ENCODE measurements at regions not wholly inside any gene's neighbourhood (a gene's known extent, or its start where the extent isn't known, plus 50 kb on each side); places are given as distances from the start of the nearest gene placed in this dataset.

DNA sequence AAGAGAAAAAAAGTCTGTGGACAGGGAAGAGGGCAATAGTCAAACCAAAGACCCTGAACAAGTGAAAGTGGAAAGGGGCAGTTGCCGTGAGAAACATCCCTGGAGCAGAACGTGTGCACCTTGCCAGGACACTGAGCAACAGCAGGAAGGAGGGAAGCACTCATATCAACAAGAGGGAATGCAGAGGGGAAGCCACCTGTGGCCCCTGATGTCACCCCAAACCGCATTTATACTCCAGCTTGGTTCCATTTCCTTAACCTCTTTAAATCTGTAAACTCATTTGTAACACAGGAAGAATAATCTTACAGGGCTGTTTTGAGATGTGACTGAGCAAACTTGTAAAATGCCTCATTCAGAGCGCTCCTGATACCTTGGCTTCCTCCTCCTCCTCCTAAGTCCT lies 698.8 kb downstream of the DIAPH3 start:
- Histone ChIP-seq H3K4me3 (ENCODE audit: low read depth in 1 of 2, low read length in 2 of 2) (no peak overlapping the region), H3K4me1 (ENCODE audit: control insufficient read depth in 2 of 2, insufficient read depth in 2 of 2, low read length in 1 of 2) (no peaks in the 10 kb centered on the region), H3K9me3 (ENCODE audit: control insufficient read depth in 2 of 2, insufficient read depth in 1 of 2, low read depth in 1 of 2, low read length in 1 of 2) (no peaks in the 10 kb centered on the region), H3K27ac (ENCODE audit: low read depth in 2 of 2, low read length in 1 of 2) (no peak overlapping the region), H3K27me3 (ENCODE audit: control insufficient read depth in 1 of 2, insufficient read depth in 2 of 2, low read length in 2 of 2) (no peaks in the 10 kb centered on the region), H3K36me3 (ENCODE audit: control insufficient read depth in 2 of 2, insufficient read depth in 2 of 2, low read length in 1 of 2) (no peaks in the 10 kb centered on the region)
- WGBS, 2 donors: 56 to 61% methylated on average over 4 of the region's 4 CpGs

DNA sequence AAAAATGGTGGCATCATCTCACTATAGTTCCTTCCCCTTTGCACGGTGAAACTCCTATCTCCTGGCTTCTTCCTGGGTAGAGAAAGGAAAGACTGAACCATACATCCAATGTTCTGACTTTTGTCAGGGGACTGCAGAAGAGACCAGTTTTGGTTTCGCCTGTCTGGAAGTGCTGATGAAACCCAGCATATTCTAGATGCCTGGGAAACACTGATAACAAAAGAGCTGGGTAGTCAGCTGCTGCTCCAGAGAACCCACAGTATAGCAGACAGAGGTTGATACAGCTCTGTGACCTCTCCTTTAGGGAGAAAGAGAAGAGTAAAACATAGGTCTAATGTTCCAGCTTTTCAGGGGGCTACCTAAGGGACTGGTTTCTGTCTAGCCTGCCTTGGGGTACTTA lies 695.3 kb downstream of the DIAPH3 start:
- no peak overlapping the region for H3K4me3 ChIP-seq (ENCODE audit: low read depth in 1 of 2, low read length in 2 of 2)
- H3K36me3 ChIP-seq (ENCODE audit: control insufficient read depth in 2 of 2, insufficient read depth in 2 of 2, low read length in 1 of 2): no peaks in the 10 kb centered on the region
- no peak overlapping the region for H3K27ac ChIP-seq (ENCODE audit: low read depth in 2 of 2, low read length in 1 of 2)
- H3K9me3 ChIP-seq (ENCODE audit: control insufficient read depth in 2 of 2, insufficient read depth in 1 of 2, low read depth in 1 of 2, low read length in 1 of 2): no peaks in the 10 kb centered on the region
- WGBS, 2 donors: 64 to 91% methylated on average over 2 of the region's 2 CpGs
- H3K4me1 ChIP-seq (ENCODE audit: control insufficient read depth in 2 of 2, insufficient read depth in 2 of 2, low read length in 1 of 2): no peaks in the 10 kb centered on the region
- no peaks in the 10 kb centered on the region for H3K27me3 ChIP-seq (ENCODE audit: control insufficient read depth in 1 of 2, insufficient read depth in 2 of 2, low read length in 2 of 2)

DNA sequence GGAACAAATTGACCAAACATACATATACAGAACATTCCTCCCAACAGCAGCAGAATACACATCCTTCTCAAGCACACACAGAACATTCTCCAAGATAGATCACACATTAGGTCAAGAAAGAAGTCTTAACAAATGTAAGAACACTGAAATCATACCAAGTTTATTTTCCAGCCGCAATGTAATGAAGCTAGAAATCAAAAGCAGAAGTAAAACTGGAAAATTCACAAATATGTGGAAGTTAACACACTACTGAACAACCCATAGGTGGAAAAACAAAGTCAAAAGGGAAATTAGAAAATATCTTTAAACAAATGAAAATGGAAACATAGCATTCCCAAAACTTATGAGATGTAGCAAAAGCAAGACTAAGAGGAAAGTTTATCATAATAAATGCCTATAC lies 692.6 kb downstream of the DIAPH3 start:
- 47 to 80% methylated on average over 1 of the region's 1 CpG for WGBS, 2 donors
- no peaks in the 10 kb centered on the region for H3K36me3 ChIP-seq (ENCODE audit: control insufficient read depth in 2 of 2, insufficient read depth in 2 of 2, low read length in 1 of 2)
- no peak overlapping the region for H3K27ac ChIP-seq (ENCODE audit: low read depth in 2 of 2, low read length in 1 of 2)
- no peaks in the 10 kb centered on the region for H3K27me3 ChIP-seq (ENCODE audit: control insufficient read depth in 1 of 2, insufficient read depth in 2 of 2, low read length in 2 of 2)
- H3K9me3 ChIP-seq (ENCODE audit: control insufficient read depth in 2 of 2, insufficient read depth in 1 of 2, low read depth in 1 of 2, low read length in 1 of 2): no peaks in the 10 kb centered on the region
- no peak overlapping the region for H3K4me3 ChIP-seq (ENCODE audit: low read depth in 1 of 2, low read length in 2 of 2)
- no peaks in the 10 kb centered on the region for H3K4me1 ChIP-seq (ENCODE audit: control insufficient read depth in 2 of 2, insufficient read depth in 2 of 2, low read length in 1 of 2)

DNA sequence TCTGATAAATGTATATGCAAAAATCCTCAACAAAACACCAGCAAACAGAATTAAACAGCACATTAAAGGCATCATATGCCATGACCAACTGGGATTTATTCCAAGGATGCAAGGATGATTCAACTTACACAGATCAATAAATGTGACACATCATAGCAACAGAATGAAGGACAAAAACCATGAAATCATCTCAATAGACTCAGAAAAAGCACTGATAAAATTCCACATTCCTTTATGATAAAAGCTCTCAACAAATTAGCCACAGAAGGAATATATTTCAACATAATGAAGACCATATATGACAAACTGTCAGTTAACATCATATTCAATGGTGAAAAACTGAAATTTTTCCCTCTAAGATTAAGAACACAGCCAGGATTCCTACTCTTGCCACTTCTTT lies 691.6 kb downstream of the DIAPH3 start:
- Histone ChIP-seq H3K27ac (ENCODE audit: low read depth in 2 of 2, low read length in 1 of 2) (no peak overlapping the region), H3K27me3 (ENCODE audit: control insufficient read depth in 1 of 2, insufficient read depth in 2 of 2, low read length in 2 of 2) (no peaks in the 10 kb centered on the region), H3K4me3 (ENCODE audit: low read depth in 1 of 2, low read length in 2 of 2) (no peak overlapping the region), H3K9me3 (ENCODE audit: control insufficient read depth in 2 of 2, insufficient read depth in 1 of 2, low read depth in 1 of 2, low read length in 1 of 2) (no peaks in the 10 kb centered on the region), H3K4me1 (ENCODE audit: control insufficient read depth in 2 of 2, insufficient read depth in 2 of 2, low read length in 1 of 2) (no peaks in the 10 kb centered on the region), H3K36me3 (ENCODE audit: control insufficient read depth in 2 of 2, insufficient read depth in 2 of 2, low read length in 1 of 2) (no peaks in the 10 kb centered on the region)

GRCh38 chr13:59474696-59475095 lies 689.0 kb downstream of the DIAPH3 start:
- WGBS, 2 donors: 52 to 63% methylated on average over 1 of the region's 1 CpG

GRCh38 chr13:59475911-59476310 lies 687.8 kb downstream of the DIAPH3 start:
- Histone ChIP-seq H3K27me3 (ENCODE audit: control insufficient read depth in 1 of 2, insufficient read depth in 2 of 2, low read length in 2 of 2) (no peaks in the 10 kb centered on the region), H3K27ac (ENCODE audit: low read depth in 2 of 2, low read length in 1 of 2) (no peak overlapping the region), H3K4me1 (ENCODE audit: control insufficient read depth in 2 of 2, insufficient read depth in 2 of 2, low read length in 1 of 2) (no peaks in the 10 kb centered on the region), H3K9me3 (ENCODE audit: control insufficient read depth in 2 of 2, insufficient read depth in 1 of 2, low read depth in 1 of 2, low read length in 1 of 2) (no peaks in the 10 kb centered on the region), H3K4me3 (ENCODE audit: low read depth in 1 of 2, low read length in 2 of 2) (no peak overlapping the region), H3K36me3 (ENCODE audit: control insufficient read depth in 2 of 2, insufficient read depth in 2 of 2, low read length in 1 of 2) (no peaks in the 10 kb centered on the region)
- 66 to 72% methylated on average over 2 of the region's 2 CpGs for WGBS, 2 donors

More at GRCh38 chr13:59474696-59475095, 689.0 kb downstream of the DIAPH3 start:
- H3K27ac ChIP-seq (ENCODE audit: low read depth in 2 of 2, low read length in 1 of 2): no peak overlapping the region
- no peaks in the 10 kb centered on the region for H3K36me3 ChIP-seq (ENCODE audit: control insufficient read depth in 2 of 2, insufficient read depth in 2 of 2, low read length in 1 of 2)
- H3K4me3 ChIP-seq (ENCODE audit: low read depth in 1 of 2, low read length in 2 of 2): no peak overlapping the region
- H3K4me1 ChIP-seq (ENCODE audit: control insufficient read depth in 2 of 2, insufficient read depth in 2 of 2, low read length in 1 of 2): no peaks in the 10 kb centered on the region
- no peaks in the 10 kb centered on the region for H3K27me3 ChIP-seq (ENCODE audit: control insufficient read depth in 1 of 2, insufficient read depth in 2 of 2, low read length in 2 of 2)
- no peaks in the 10 kb centered on the region for H3K9me3 ChIP-seq (ENCODE audit: control insufficient read depth in 2 of 2, insufficient read depth in 1 of 2, low read depth in 1 of 2, low read length in 1 of 2)

DNA sequence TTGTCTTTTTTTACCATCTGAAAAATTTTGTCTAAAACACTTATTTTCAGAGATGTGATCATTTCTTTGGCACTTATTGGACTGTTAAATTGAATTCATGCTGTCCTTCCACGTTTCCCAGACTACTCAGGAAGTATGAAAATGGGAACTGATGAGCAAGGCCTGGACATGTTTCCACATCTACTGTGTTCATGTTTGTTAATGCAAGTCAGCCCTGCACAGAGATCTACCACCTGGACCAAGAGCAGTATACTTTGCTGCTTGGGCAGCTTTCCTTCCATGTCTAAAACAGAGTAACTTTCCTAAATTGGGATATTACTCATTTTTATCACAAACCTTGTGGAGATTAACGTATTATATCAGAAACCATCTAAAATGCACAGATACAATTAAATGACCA lies 687.4 kb downstream of the DIAPH3 start:
- H3K4me3 ChIP-seq (ENCODE audit: low read depth in 1 of 2, low read length in 2 of 2): no peak overlapping the region
- 38 to 55% methylated on average over 2 of the region's 2 CpGs for WGBS, 2 donors
- H3K9me3 ChIP-seq (ENCODE audit: control insufficient read depth in 2 of 2, insufficient read depth in 1 of 2, low read depth in 1 of 2, low read length in 1 of 2): no peaks in the 10 kb centered on the region
- no peaks in the 10 kb centered on the region for H3K36me3 ChIP-seq (ENCODE audit: control insufficient read depth in 2 of 2, insufficient read depth in 2 of 2, low read length in 1 of 2)
- H3K4me1 ChIP-seq (ENCODE audit: control insufficient read depth in 2 of 2, insufficient read depth in 2 of 2, low read length in 1 of 2): no peaks in the 10 kb centered on the region
- no peaks in the 10 kb centered on the region for H3K27me3 ChIP-seq (ENCODE audit: control insufficient read depth in 1 of 2, insufficient read depth in 2 of 2, low read length in 2 of 2)
- no peak overlapping the region for H3K27ac ChIP-seq (ENCODE audit: low read depth in 2 of 2, low read length in 1 of 2)

DNA sequence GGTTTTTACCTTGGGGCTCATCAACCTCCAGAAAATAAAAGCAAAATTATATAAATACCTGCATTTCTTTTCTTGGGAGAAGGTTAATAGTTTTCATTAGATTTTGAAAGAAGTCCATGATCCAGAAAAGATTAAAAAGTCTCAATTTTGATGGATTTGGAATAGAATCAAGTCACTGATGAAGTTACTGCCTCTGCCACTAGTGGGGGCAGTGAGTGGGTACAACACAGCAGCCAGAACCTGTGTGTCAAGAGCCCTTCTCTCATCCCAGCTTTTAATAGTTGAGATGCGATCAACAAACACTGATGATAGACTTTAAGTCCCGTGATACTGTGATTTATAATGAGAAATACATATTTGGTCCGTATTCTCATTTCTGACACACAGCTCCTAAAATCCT lies 686.7 kb downstream of the DIAPH3 start:
- no peaks in the 10 kb centered on the region for H3K27me3 ChIP-seq (ENCODE audit: control insufficient read depth in 1 of 2, insufficient read depth in 2 of 2, low read length in 2 of 2)

GRCh38 chr13:59478908-59479307 lies 684.8 kb downstream of the DIAPH3 start:
- Histone ChIP-seq H3K9me3 (ENCODE audit: control insufficient read depth in 2 of 2, insufficient read depth in 1 of 2, low read depth in 1 of 2, low read length in 1 of 2) (no peaks in the 10 kb centered on the region), H3K36me3 (ENCODE audit: control insufficient read depth in 2 of 2, insufficient read depth in 2 of 2, low read length in 1 of 2) (no peaks in the 10 kb centered on the region), H3K4me1 (ENCODE audit: control insufficient read depth in 2 of 2, insufficient read depth in 2 of 2, low read length in 1 of 2) (no peaks in the 10 kb centered on the region), H3K4me3 (ENCODE audit: low read depth in 1 of 2, low read length in 2 of 2) (no peak overlapping the region), H3K27me3 (ENCODE audit: control insufficient read depth in 1 of 2, insufficient read depth in 2 of 2, low read length in 2 of 2) (no peaks in the 10 kb centered on the region), H3K27ac (ENCODE audit: low read depth in 2 of 2, low read length in 1 of 2) (no peak overlapping the region)
- 70 to 72% methylated on average over 7 of the region's 7 CpGs for WGBS, 2 donors

More for the DNA sequence above, 686.7 kb downstream of the DIAPH3 start:
- 87 to 92% methylated on average over 3 of the region's 3 CpGs for WGBS, 2 donors
- Histone ChIP-seq H3K4me1 (ENCODE audit: control insufficient read depth in 2 of 2, insufficient read depth in 2 of 2, low read length in 1 of 2) (no peaks in the 10 kb centered on the region), H3K27ac (ENCODE audit: low read depth in 2 of 2, low read length in 1 of 2) (no peak overlapping the region), H3K9me3 (ENCODE audit: control insufficient read depth in 2 of 2, insufficient read depth in 1 of 2, low read depth in 1 of 2, low read length in 1 of 2) (no peaks in the 10 kb centered on the region), H3K36me3 (ENCODE audit: control insufficient read depth in 2 of 2, insufficient read depth in 2 of 2, low read length in 1 of 2) (no peaks in the 10 kb centered on the region), H3K4me3 (ENCODE audit: low read depth in 1 of 2, low read length in 2 of 2) (no peak overlapping the region)

- WGBS, 2 donors: 71 to 83% methylated on average over 3 of the region's 3 CpGs
- H3K4me1 ChIP-seq (ENCODE audit: control insufficient read depth in 2 of 2, insufficient read depth in 2 of 2, low read length in 1 of 2): no peaks in the 10 kb centered on the region
- no peak overlapping the region for H3K4me3 ChIP-seq (ENCODE audit: low read depth in 1 of 2, low read length in 2 of 2)
- no peaks in the 10 kb centered on the region for H3K27me3 ChIP-seq (ENCODE audit: control insufficient read depth in 1 of 2, insufficient read depth in 2 of 2, low read length in 2 of 2)
- no peaks in the 10 kb centered on the region for H3K9me3 ChIP-seq (ENCODE audit: control insufficient read depth in 2 of 2, insufficient read depth in 1 of 2, low read depth in 1 of 2, low read length in 1 of 2)
- H3K27ac ChIP-seq (ENCODE audit: low read depth in 2 of 2, low read length in 1 of 2): no peak overlapping the region
- no peaks in the 10 kb centered on the region for H3K36me3 ChIP-seq (ENCODE audit: control insufficient read depth in 2 of 2, insufficient read depth in 2 of 2, low read length in 1 of 2)
These were observed 684.1 kb downstream of the DIAPH3 start for GRCh38 chr13:59479629-59480028.

Data from esophagus (tissue), 2 donors.